Natural killer cell (primary cell): ENCODE measurements at regions not wholly inside any gene's neighbourhood (a gene's known extent, or its start where the extent isn't known, plus 50 kb on each side); places are given as distances from the start of the nearest gene placed in this dataset.

Experiments
- ATAC-seq, 3 donors: fragments of 150-1000 bp in 2 of 3; fragments of 200-7000 bp in 1 of 3; cut with Tn5 transposase; 1 replicate in 1 of 3; 2 replicates in 2 of 3; pipeline ENCODE4 v1.10.0; 2021; ENCODE audit warnings: mild to moderate bottlenecking in 2 of 3, moderate library complexity in 2 of 3
- DNase-seq, 2 donors: peaks; one replicate each; pipeline versions ENCODE4 v3.0.0 to v3.0.0-alpha.2; 2013 to 2021; ENCODE audit warnings: mixed read lengths in 1 of 2
- H3K27ac ChIP-seq: one replicate; pipeline ENCODE4 v1.5.1; 2013; ENCODE audit warnings: mild to moderate bottlenecking, low read length
- H3K27me3 ChIP-seq: one replicate; pipeline ENCODE4 v1.6.1; 2013; ENCODE audit warnings: low read length; ENCODE audit not compliant: control insufficient read depth, insufficient read depth
- H3K36me3 ChIP-seq: one replicate; pipeline ENCODE4 v1.6.1; 2013; ENCODE audit warnings: low read length; ENCODE audit not compliant: control insufficient read depth, insufficient read depth
- H3K4me1 ChIP-seq: one replicate; pipeline ENCODE4 v1.6.1; 2013; ENCODE audit warnings: low read length; ENCODE audit not compliant: control insufficient read depth, insufficient read depth
- H3K4me3 ChIP-seq: one replicate; pipeline ENCODE4 v1.5.1; 2013; ENCODE audit warnings: low read length
- H3K9me3 ChIP-seq: one replicate; pipeline ENCODE4 v1.6.1; 2013; ENCODE audit warnings: low read length; ENCODE audit not compliant: control insufficient read depth, insufficient read depth
- H3K27ac Mint-ChIP-seq, 2 donors: one replicate each; pipeline ENCODE4 v1.8.0; 2022; ENCODE audit warnings: mild to moderate bottlenecking in 2 of 2, mixed read lengths in 2 of 2, moderate library complexity in 1 of 2
- H3K27me3 Mint-ChIP-seq, 2 donors: one replicate each; pipeline ENCODE4 v1.8.0; 2022; ENCODE audit warnings: low read depth in 2 of 2, mixed read lengths in 2 of 2
- H3K36me3 Mint-ChIP-seq: one replicate; pipeline ENCODE4 v1.8.0; 2022; ENCODE audit warnings: mixed read lengths
- H3K4me1 Mint-ChIP-seq, 2 donors: one replicate each; pipeline ENCODE4 v1.8.0; 2022; ENCODE audit warnings: mixed read lengths in 2 of 2
- H3K4me3 Mint-ChIP-seq: one replicate; pipeline ENCODE4 v1.8.0; 2022; ENCODE audit warnings: mild to moderate bottlenecking, moderate library complexity, mixed read lengths
- H3K9me3 Mint-ChIP-seq, 2 donors: one replicate each; pipeline ENCODE4 v1.8.0; 2022; ENCODE audit warnings: mixed read lengths in 2 of 2
- WGBS: methylation state at CpG from one replicate; pipeline ENCODE4 v1.1.7; 2013; ENCODE audit warnings: missing lambda C conversion rate; ENCODE audit not compliant: insufficient coverage; 5-methylcytosine and 5-hydroxymethylcytosine counted together
- intact Hi-C: fragments of 100-400 bp; cut with micrococcal nuclease; formaldehyde crosslinking; loops from one replicate; pipeline ENCODE4 v1.14.2; 2022
- TF ChIP-seq, protein P1 (sequence below): fragments of 200-600 bp; IDR thresholded peaks from one replicate; pipeline ENCODE4 v1.8.0; 2022; ENCODE audit warnings: antibody characterized with exemption

- H3K27ac Mint-ChIP-seq, result no peak overlapping the region
- Histone ChIP-seq H3K36me3 (no peaks in the 10 kb centered on the region), H3K9me3 (no peaks in the 10 kb centered on the region), H3K27me3 (no peaks in the 10 kb centered on the region), H3K4me3 (no peak overlapping the region), H3K4me1 (no peaks in the 10 kb centered on the region), H3K27ac (no peak overlapping the region)
- H3K4me3 Mint-ChIP-seq, result no peak overlapping the region
- peaks cover 0 to 2% of the 10 kb centered on the region in 2 donors for H3K9me3 Mint-ChIP-seq
- peaks cover 0 to 5% of the 10 kb centered on the region in 2 donors for H3K4me1 Mint-ChIP-seq
- TF ChIP-seq, protein P1, sequence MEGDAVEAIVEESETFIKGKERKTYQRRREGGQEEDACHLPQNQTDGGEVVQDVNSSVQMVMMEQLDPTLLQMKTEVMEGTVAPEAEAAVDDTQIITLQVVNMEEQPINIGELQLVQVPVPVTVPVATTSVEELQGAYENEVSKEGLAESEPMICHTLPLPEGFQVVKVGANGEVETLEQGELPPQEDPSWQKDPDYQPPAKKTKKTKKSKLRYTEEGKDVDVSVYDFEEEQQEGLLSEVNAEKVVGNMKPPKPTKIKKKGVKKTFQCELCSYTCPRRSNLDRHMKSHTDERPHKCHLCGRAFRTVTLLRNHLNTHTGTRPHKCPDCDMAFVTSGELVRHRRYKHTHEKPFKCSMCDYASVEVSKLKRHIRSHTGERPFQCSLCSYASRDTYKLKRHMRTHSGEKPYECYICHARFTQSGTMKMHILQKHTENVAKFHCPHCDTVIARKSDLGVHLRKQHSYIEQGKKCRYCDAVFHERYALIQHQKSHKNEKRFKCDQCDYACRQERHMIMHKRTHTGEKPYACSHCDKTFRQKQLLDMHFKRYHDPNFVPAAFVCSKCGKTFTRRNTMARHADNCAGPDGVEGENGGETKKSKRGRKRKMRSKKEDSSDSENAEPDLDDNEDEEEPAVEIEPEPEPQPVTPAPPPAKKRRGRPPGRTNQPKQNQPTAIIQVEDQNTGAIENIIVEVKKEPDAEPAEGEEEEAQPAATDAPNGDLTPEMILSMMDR, result no peak
- H3K36me3 Mint-ChIP-seq, result no peaks in the 10 kb centered on the region
- ATAC-seq (no peak), DNase-seq (no peak)
- WGBS, result 60% methylated on average over 1 of the region's 2 CpGs
- intact Hi-C loops, result no loop called here
- H3K27me3 Mint-ChIP-seq, result peaks cover 0 to 4% of the 10 kb centered on the region in 2 donors
Observed at GRCh38 chr2:157181234-157181633, 76.3 kb upstream of the GALNT5 start.

DNA sequence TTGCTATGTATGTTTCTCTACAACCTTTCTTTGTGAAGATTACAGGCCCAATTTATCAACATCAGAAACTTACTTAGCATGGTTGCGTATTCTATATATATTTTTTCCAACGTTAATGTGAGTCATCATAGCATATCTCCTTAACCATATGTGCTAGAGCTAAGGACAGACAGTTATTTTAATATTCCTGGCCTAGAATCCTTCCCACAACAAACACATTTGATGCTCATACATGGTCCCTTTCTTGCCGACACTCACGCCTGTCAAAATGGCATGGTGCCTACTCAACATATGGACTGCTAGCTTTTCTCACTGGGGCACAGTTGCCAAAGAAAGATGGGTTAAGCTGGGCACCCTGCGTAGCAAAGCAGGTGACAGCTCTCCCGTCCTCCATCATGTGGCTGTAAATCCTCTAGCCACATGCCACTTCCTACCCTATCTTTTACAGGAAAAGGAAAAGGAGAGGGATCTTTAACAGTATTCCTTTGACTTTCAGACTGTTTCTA lies 75.2 kb upstream of the GALNT5 start:
- WGBS, result 76% methylated on average over 6 of the region's 6 CpGs

DNA sequence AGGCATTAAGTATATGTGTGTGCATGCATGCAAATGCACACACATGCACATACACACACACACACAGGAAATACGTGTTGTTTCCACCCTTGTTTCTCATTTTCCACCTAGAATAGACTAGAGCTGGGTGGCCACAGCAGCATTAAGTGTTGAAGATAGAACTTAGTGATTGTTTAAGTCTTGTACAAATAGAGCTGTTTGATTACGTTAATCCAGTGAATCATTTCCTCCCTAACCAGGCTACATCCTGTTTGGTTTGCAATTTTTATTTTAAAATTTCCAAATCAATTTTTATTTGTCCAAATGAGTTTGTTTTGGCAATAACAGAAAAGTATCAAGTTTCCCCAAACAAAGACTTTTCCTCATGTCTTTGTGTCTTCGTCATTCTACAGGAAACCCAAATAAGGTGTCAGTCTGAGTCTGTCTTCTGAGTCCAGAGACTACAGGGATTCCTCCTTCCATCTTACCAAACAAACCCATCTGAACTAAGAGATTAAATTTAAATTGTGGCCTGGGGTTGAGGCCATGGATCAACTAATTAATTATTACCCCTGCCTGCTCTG lies 74.6 kb upstream of the GALNT5 start:
- no peak for DNase-seq
- H3K4me3 ChIP-seq, result no peak overlapping the region
- H3K36me3 Mint-ChIP-seq, result no peaks in the 10 kb centered on the region
- no peak overlapping the region for H3K27ac Mint-ChIP-seq
- H3K27me3 Mint-ChIP-seq, result peaks cover 0 to 6% of the 10 kb centered on the region in 2 donors
- no peaks in the 10 kb centered on the region for H3K9me3 ChIP-seq
- intact Hi-C loops, result no loop called here
- H3K4me3 Mint-ChIP-seq, result no peak overlapping the region
- H3K4me1 ChIP-seq, result no peaks in the 10 kb centered on the region
- ATAC-seq, result peak in 1 of 3 donors; percentile 47
- TF ChIP-seq, protein P1, result no peak
- H3K27ac ChIP-seq, result no peak overlapping the region
- peaks cover 0 to 2% of the 10 kb centered on the region in 2 donors for H3K9me3 Mint-ChIP-seq
- H3K36me3 ChIP-seq, result no peaks in the 10 kb centered on the region
- peaks cover 0 to 5% of the 10 kb centered on the region in 2 donors for H3K4me1 Mint-ChIP-seq
- H3K27me3 ChIP-seq, result no peaks in the 10 kb centered on the region
- 25% methylated on average over 2 of the region's 3 CpGs for WGBS

More for the DNA sequence above, 75.2 kb upstream of the GALNT5 start:
- Histone ChIP-seq H3K9me3 (no peaks in the 10 kb centered on the region), H3K36me3 (no peaks in the 10 kb centered on the region), H3K4me3 (no peak overlapping the region), H3K27ac (no peak overlapping the region), H3K27me3 (no peaks in the 10 kb centered on the region), H3K4me1 (no peaks in the 10 kb centered on the region)
- TF ChIP-seq, protein P1, result no peak
- no peak for DNase-seq
- ATAC-seq, result no peak
- H3K27me3 Mint-ChIP-seq, result peaks cover 0 to 6% of the 10 kb centered on the region in 2 donors
- H3K36me3 Mint-ChIP-seq, result no peaks in the 10 kb centered on the region
- intact Hi-C loops, result no loop called here
- no peak overlapping the region for H3K27ac Mint-ChIP-seq
- H3K4me1 Mint-ChIP-seq, result peaks cover 0 to 5% of the 10 kb centered on the region in 2 donors
- H3K9me3 Mint-ChIP-seq, result peaks cover 0 to 2% of the 10 kb centered on the region in 2 donors
- no peak overlapping the region for H3K4me3 Mint-ChIP-seq
